ENCODE measurements at regions not wholly inside any gene's neighbourhood (a gene's known extent, or its start where the extent isn't known, plus 50 kb on each side); places are given as distances from the start of the nearest gene placed in this dataset.

- H3K4me3 ChIP-seq (ENCODE audit: control insufficient read depth, low read depth, low read length) = no peak overlapping the region
- no peak for TF ChIP-seq CTCF (conservative IDR thresholded peaks at IDR 0.05; ENCODE audit: control insufficient read depth, insufficient read depth, low read depth, low read length)
- DNase-seq (ENCODE audit: low read depth) = no peak
Measured at GRCh38 chr14:87601036-87601435, 391.9 kb downstream of the GALC start.

GRCh38 chr14:87600240-87600639 is 392.7 kb downstream of the GALC start:
- no peak overlapping the region for H3K4me3 ChIP-seq (ENCODE audit: control insufficient read depth, low read depth, low read length)
- no peak for TF ChIP-seq CTCF (conservative IDR thresholded peaks at IDR 0.05; ENCODE audit: control insufficient read depth, insufficient read depth, low read depth, low read length)
- DNase-seq (ENCODE audit: low read depth) = no peak

GRCh38 chr14:87581298-87581697 is 411.7 kb downstream of the GALC start:
- no peak for DNase-seq (ENCODE audit: low read depth)
- no peak overlapping the region for H3K4me3 ChIP-seq (ENCODE audit: control insufficient read depth, low read depth, low read length)
- TF ChIP-seq CTCF (conservative IDR thresholded peaks at IDR 0.05; ENCODE audit: control insufficient read depth, insufficient read depth, low read depth, low read length) = no peak

GRCh38 chr14:87579036-87579435 is 413.9 kb downstream of the GALC start:
- no peak for DNase-seq (ENCODE audit: low read depth)
- H3K4me3 ChIP-seq (ENCODE audit: control insufficient read depth, low read depth, low read length) = no peak overlapping the region
- no peak for TF ChIP-seq CTCF (conservative IDR thresholded peaks at IDR 0.05; ENCODE audit: control insufficient read depth, insufficient read depth, low read depth, low read length)

GRCh38 chr14:87575378-87575777 is 417.6 kb downstream of the GALC start:
- no peak overlapping the region for H3K4me3 ChIP-seq (ENCODE audit: control insufficient read depth, low read depth, low read length)
- TF ChIP-seq CTCF (conservative IDR thresholded peaks at IDR 0.05; ENCODE audit: control insufficient read depth, insufficient read depth, low read depth, low read length) = no peak
- no peak for DNase-seq (ENCODE audit: low read depth)

- no peak overlapping the region for H3K4me3 ChIP-seq (ENCODE audit: control insufficient read depth, low read depth, low read length)
- DNase-seq (ENCODE audit: low read depth) = no peak
- no peak for TF ChIP-seq CTCF (conservative IDR thresholded peaks at IDR 0.05; ENCODE audit: control insufficient read depth, insufficient read depth, low read depth, low read length)
Measured at GRCh38 chr14:87573591-87573990, 419.4 kb downstream of the GALC start.

- no peak for DNase-seq (ENCODE audit: low read depth)
- no peak overlapping the region for H3K4me3 ChIP-seq (ENCODE audit: control insufficient read depth, low read depth, low read length)
- no peak for TF ChIP-seq CTCF (conservative IDR thresholded peaks at IDR 0.05; ENCODE audit: control insufficient read depth, insufficient read depth, low read depth, low read length)
Measured at GRCh38 chr14:87567618-87568295, 425.2 kb downstream of the GALC start.
